Right forelimb (tissue), 1 donor: ENCODE measurements at regions not wholly inside any gene's neighbourhood (a gene's known extent, or its start where the extent isn't known, plus 50 kb on each side); places are given as distances from the start of the nearest gene placed in this dataset.

Experiments used
- DNase-seq: peaks from one replicate; pipeline ENCODE4 v3.0.0-alpha.2; 2018

GRCh38 chr6:165081944-165082532, 227.4 kb downstream of the C6orf118 start:
- DNase-seq = peak; percentile 47

DNA sequence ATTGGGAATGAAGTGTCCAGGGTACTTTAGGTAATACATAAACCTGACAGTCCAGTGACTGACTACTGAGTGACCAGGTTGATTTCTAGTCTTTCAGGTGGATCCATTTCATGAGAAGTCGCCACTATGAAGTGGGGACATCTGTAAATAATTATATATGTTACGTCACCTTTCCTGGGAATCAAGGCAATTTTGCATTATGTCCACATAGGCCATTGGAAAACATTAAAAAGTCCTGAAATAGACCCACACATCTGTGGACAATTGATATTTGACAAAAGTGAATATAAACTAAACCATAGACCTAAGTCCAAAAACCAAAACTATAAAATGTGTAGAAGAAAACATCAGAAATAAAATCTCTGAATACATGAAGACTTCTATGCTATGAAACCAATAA, 231.5 kb downstream of the C6orf118 start:
- no peak for DNase-seq

- no peak for DNase-seq
Measured at GRCh38 chr6:165071906-165072305, 237.5 kb downstream of the C6orf118 start.

- no peak for DNase-seq
Measured at GRCh38 chr6:165060720-165061119, 248.7 kb downstream of the C6orf118 start.

DNA sequence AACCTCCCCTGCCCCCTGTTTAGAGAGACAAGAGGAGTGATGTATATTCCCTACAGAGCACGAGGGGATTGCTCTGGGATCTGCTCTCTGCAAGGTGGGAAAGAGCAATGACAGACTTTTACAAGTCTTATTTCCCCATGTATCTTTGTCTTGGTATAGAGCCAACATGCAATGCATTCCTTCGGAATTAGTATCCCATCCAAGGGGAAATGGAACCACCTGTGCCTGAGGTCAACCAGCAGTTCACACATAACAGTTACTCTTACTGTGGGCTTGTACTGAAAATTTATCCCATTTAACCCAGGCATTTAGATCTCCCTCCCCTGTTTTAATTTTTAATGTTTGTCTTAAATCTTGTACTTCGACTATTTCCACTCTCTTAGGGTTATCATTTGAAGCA, 250.4 kb downstream of the C6orf118 start:
- no peak for DNase-seq

GRCh38 chr6:165056292-165056691, 253.1 kb downstream of the C6orf118 start:
- no peak for DNase-seq

DNA sequence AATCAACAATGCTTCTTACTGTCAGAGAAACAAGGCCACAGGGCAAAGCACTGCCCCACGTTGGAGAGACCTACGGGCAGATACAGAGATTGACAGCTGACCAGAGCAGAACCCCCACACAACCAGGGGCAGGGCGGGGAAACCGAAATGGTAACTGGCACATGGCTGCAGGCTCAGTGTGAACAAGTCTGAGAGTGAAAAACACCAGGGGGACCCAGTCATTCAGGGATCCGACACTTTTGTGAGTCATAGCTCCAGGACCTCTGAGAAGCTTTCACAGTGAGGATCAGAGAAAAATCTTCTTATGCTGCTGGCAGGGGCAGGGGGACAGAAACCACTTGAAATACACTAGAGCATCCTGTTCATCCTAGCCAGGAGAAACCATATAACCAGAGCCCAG, 254.2 kb downstream of the C6orf118 start:
- DNase-seq = no peak

- DNase-seq = no peak
Measured at GRCh38 chr6:165052561-165053480, 256.6 kb downstream of the C6orf118 start.

DNA sequence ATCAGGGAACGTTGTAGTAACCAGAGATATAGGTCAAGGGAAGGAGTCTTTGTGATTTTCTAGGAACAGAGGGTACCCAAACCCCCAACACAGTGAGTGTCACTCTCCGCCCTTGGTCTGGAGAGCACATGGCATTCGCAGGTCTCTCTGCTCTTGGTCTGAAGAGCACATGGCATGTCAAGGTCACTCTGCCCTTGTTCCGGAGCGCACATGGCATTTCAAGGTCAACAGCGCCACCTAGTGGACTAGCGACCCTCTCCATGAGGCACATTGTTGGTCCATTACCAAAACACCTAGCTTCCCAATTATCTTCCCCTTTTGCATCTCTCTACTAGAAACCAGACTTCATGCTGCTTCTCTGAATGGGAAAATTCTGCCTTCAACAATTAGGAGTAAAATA, 260.0 kb downstream of the C6orf118 start:
- no peak for DNase-seq

DNA sequence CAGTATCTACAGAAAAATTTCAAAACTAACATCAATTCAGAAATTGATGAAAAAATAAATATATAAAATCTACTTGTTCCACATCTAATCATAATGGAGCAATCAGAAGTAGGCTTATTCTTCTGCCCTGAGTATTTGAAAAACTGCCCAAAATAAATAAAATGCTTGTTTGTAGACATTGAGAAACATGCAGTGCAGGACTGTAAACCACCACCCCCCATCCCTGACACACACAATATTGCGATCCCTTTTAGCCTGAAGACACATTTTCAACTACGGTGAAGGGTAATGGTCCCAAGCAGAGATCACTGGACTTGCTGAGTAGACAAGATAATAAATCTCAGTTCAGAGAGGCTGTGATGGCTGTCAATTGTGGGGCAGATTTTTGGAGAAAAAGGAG, 261.5 kb downstream of the C6orf118 start:
- DNase-seq = no peak

DNA sequence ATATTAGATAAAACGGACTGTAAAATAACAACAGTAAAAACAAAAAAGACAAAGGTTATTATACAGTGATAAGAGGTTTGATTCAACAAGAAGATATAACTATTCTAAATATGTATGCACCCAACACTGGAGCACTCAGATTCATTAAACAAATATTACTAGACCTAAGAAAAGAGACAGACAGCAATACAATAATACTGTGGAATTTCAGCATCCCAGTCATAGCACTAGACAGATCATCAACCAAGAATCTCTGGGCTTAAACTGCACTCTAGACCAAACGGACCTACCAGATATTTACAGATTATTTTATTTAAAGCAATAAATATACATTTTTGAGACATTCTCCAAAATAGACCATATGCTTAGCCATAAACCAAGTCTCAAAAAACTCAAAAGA, 263.8 kb downstream of the C6orf118 start:
- DNase-seq = no peak

DNA sequence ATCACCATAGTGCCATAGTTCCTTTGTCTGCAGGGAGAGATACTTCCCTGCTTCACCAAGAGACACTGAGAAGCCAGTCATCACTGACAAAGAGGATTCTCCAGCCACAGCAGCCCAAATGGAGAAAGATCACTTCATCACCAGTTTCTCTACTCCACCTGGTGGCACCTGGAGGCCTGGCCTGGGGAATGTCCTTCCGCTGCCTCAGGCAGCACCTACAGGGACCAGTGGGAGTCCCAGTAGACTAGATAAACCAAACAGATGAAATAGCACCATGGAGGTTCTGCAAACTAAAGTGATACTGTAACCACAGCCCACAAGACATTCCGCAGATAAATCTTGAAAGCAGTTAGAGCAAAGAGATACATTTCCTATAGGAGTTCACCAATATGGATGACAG, 266.5 kb downstream of the C6orf118 start:
- no peak for DNase-seq

- DNase-seq = no peak
Measured at GRCh38 chr6:165040440-165040839, 269.0 kb downstream of the C6orf118 start.

DNA sequence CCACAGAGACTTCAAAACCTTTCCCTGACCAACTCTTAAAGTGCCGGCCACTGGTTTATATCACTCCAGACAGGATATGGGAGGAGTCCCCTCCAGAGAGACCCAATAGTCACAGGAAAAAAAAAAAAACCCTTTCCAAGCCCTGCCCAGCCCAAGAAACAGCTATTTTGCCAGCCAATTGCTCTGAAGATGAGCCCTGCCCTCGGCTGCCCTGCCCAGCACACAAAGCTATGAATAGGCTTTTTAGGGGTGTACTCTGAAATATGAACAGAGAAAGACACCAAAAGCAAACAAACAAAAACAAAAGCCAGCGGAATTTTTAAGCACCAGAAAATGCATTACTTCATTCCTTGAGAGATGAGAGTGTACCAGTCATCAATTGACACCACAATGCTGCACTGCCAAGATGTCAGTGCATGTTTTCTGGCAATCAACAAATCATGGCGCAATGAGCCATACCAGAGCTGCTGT, 275.1 kb downstream of the C6orf118 start:
- no peak for DNase-seq

DNA sequence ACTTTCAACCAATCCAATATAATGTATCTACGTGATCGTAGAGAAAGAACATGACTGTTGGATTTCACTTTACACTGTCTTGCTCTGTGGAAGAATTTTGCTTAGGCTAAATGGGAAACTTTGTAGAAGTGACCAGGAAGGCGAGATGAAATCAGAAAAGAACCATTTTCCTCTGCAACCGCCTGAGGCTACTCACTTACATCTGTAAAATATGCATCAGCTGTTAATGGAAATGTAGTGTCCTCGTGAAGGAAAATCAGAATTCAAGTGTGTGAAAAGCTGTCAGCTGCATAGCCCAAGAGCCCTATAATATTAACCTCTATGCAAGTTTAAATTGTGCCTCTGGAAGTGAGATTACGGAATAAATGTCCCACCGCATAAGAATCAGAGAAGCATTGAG, 277.9 kb downstream of the C6orf118 start:
- no peak for DNase-seq

- DNase-seq = no peak
Measured at GRCh38 chr6:165025040-165025439, 284.4 kb downstream of the C6orf118 start.

DNA sequence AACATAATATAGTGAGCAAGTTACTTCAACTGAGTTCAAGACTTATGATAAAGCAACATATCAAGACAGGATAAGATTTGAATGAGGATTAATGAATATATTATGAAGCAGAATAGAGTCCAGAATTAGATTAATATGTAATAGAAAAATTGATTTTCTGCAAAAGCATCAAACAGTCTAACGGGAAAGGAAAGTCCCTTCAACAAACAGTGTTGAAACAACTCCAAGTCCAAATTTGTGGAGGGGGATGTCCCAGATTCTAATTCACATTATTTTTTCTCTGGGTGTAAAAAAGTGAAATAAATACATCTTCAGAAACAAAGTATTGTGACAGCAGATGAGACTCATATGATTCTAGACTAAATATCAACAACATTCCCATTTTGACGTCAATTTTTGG, 289.7 kb downstream of the C6orf118 start:
- DNase-seq = no peak

- DNase-seq = no peak
Measured at GRCh38 chr6:165015676-165016075, 293.7 kb downstream of the C6orf118 start.

DNA sequence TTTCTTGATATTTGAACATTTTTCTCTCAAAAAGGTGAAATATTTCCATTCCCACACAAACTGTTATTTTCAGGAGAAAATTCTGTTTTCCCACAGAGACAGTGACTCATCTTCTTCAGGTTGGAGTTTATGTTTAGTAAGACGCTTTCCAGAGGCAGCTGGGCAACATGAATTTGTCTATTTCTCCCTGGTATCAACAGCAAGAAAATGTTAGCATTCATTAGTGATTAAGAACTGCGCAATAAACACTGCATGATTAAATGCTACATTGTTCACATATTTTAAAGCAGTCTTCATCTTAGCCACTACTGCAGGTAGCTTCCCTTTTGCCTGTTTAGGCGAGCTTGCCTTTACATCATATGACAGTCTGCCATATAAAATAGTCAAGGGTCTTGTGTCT, 295.7 kb downstream of the C6orf118 start:
- no peak for DNase-seq

- no peak for DNase-seq
Measured at GRCh38 chr6:165012183-165012582, 297.2 kb downstream of the C6orf118 start.

DNA sequence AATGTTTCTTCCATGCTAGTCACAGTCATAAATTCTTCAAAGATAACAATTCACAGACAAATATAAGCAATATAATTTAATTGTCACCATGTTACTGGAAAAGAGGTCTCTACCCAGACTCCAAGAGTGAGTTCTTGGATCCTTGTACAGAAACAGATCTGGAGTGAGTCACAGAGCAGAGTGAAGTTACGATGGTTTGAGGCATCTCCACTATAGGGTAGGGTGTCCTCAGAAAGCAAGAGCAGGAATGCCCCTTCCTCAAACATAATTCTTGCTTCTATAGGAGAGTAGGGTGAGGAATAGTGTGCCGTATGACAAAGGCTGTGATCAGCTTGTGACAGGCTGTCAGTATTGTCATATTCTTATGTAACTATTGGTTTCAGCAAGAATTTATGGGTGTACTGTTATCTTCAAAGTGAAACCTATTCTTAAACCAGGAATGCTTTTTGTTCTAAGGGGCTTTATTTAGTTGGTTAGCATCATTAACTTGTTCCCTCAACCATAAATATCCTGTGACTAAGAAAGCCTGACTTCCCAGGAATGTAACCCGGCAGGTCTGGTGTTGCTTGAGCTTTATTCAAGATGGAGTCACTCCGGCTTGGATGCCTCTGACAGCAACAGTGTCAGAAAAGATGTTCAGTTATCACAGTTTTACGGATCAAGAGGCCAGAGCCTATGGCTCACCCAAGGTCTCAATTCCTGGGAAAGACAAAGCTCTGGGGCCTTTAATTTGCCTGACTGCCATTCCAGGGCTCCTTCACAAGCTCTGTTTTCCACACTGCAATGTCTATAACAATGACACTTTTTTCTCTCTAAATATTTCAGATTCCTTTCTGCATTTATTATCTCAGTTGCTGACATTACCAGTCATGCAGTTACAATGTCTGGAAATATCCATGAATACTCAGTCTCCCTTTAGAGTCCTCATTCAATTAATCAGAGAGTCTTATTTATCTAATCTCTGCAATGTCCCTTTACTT, 298.6 kb downstream of the C6orf118 start:
- DNase-seq = no peak

- DNase-seq = no peak
Measured at GRCh38 chr6:165008971-165009370, 300.4 kb downstream of the C6orf118 start.

DNA sequence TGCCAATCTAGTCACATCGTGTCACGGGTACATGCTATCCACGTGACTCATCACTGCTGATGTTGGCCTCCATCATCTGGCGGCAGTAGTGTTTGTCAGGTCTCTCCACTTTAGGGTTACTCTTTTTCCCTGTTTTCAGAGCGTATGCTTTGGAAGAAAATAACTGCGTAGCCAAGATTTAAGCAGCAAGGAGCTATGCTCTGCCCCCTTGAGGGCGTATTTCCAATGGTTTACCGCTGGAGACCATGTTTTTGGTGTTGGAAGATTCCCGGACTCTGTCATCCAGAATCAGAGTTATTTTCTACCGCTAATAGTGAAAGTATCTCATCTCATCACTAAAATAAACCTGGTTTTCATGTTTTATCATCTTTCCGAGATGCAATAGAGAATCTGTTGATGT, 306.5 kb downstream of the C6orf118 start:
- DNase-seq = no peak
